ENCODE measurements at regions not wholly inside any gene's neighbourhood (a gene's known extent, or its start where the extent isn't known, plus 50 kb on each side); places are given as distances from the start of the nearest gene placed in this dataset.
A peak's percentile ranks its signal among the peaks of the same experiment; 100 is the strongest.

- no peak for DNase-seq
Measured at GRCh38 chr11:80365076-80365725, 924.4 kb upstream of the TENM4 start.

GRCh38 chr11:80362563-80363340 lies 921.9 kb upstream of the TENM4 start:
- no peak for DNase-seq

GRCh38 chr11:80355251-80355650 lies 914.4 kb upstream of the TENM4 start:
- DNase-seq: no peak

- no peak for DNase-seq
Measured at GRCh38 chr11:80350541-80350940, 909.7 kb upstream of the TENM4 start.

GRCh38 chr11:80349997-80350396 lies 909.2 kb upstream of the TENM4 start:
- no peak for DNase-seq

- DNase-seq: peak; percentile 64
Measured at GRCh38 chr11:80346353-80347059, 905.7 kb upstream of the TENM4 start.

GRCh38 chr11:80343436-80343835 lies 902.6 kb upstream of the TENM4 start:
- DNase-seq: no peak

GRCh38 chr11:80338231-80338630 lies 897.4 kb upstream of the TENM4 start:
- DNase-seq: no peak

GRCh38 chr11:80331694-80332093 lies 890.9 kb upstream of the TENM4 start:
- no peak for DNase-seq

- DNase-seq: peak; percentile 32
Measured at GRCh38 chr11:80330264-80330663, 889.4 kb upstream of the TENM4 start.

- no peak for DNase-seq
Measured at GRCh38 chr11:80328774-80329173, 887.9 kb upstream of the TENM4 start.

- no peak for DNase-seq
Measured at GRCh38 chr11:80327956-80328614, 887.3 kb upstream of the TENM4 start.

- no peak for DNase-seq
Measured at GRCh38 chr11:80321786-80322185, 881.0 kb upstream of the TENM4 start.

GRCh38 chr11:80320765-80321164 lies 879.9 kb upstream of the TENM4 start:
- peak; percentile 19 for DNase-seq

- no peak for DNase-seq
Measured at GRCh38 chr11:80320226-80320625, 879.4 kb upstream of the TENM4 start.

GRCh38 chr11:80317612-80318011 lies 876.8 kb upstream of the TENM4 start:
- peak; percentile 24 for DNase-seq

GRCh38 chr11:80315200-80315599 lies 874.4 kb upstream of the TENM4 start:
- DNase-seq: no peak

- no peak for DNase-seq
Measured at GRCh38 chr11:80309301-80309700, 868.5 kb upstream of the TENM4 start.

- DNase-seq: no peak
Measured at GRCh38 chr11:80307676-80308075, 866.8 kb upstream of the TENM4 start.

- DNase-seq: peak; percentile 88
Measured at GRCh38 chr11:80297858-80298632, 857.2 kb upstream of the TENM4 start.

GRCh38 chr11:80293293-80293692 lies 852.5 kb upstream of the TENM4 start:
- no peak for DNase-seq

GRCh38 chr11:80284946-80285785 lies 844.3 kb upstream of the TENM4 start:
- DNase-seq: peak; percentile 20

Data from DMS53 (cell line).